ENCODE measurements at regions not wholly inside any gene's neighbourhood (a gene's known extent, or its start where the extent isn't known, plus 50 kb on each side); places are given as distances from the start of the nearest gene placed in this dataset.

DNA sequence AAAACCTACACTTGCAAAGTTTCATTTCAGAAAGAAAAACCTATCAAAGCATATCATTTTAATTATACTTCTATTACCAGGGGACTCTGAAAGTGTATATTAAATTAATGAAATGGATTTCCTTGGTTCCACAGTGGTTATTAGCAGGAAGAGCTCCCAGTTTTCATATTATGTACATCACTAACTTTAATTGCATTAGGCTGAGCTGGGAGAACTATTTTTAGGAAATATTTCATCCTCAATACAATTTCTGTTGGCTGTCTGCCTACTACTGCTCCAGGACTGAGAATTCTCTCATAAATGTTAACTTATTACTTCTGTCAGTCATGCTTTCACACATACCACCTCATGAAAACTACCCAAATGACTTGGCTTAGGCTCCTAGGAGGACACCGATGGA is 301.4 kb downstream of the CMPK2 start:
- TF ChIP-seq MXI1 (IDR thresholded peaks at IDR 0.05; ENCODE audit: low read depth, low read length) (no peak), SMC3 (IDR thresholded peaks at IDR 0.05; ENCODE audit: low read depth, low read length) (no peak), RAD21 (IDR thresholded peaks at IDR 0.05; ENCODE audit: low read length) (no peak), NRF1 (IDR thresholded peaks at IDR 0.05; ENCODE audit: low read depth, low read length) (no peak), EP300 (IDR thresholded peaks at IDR 0.05; ENCODE audit: borderline replicate concordance in 1 of 2, low read depth in 1 of 2, low read length in 1 of 2) (no peak), SIN3A (IDR thresholded peaks at IDR 0.05; ENCODE audit: borderline replicate concordance, low read depth, low read length) (no peak), FOXM1 (IDR thresholded peaks at IDR 0.05; ENCODE audit: low read depth) (no peak), TEAD4 (IDR thresholded peaks at IDR 0.05; ENCODE audit: borderline replicate concordance, insufficient read depth) (no peak), ELF1 (IDR thresholded peaks at IDR 0.05) (no peak), GABPA (IDR thresholded peaks at IDR 0.05; ENCODE audit: low read depth) (no peak), MEF2A (IDR thresholded peaks at IDR 0.05; ENCODE audit: borderline replicate concordance, low read depth) (no peak)
- TF ChIP-seq, protein P1, sequence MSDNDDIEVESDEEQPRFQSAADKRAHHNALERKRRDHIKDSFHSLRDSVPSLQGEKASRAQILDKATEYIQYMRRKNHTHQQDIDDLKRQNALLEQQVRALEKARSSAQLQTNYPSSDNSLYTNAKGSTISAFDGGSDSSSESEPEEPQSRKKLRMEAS (IDR thresholded peaks at IDR 0.05; ENCODE audit: low read depth): no peak
- TF ChIP-seq, protein P2, sequence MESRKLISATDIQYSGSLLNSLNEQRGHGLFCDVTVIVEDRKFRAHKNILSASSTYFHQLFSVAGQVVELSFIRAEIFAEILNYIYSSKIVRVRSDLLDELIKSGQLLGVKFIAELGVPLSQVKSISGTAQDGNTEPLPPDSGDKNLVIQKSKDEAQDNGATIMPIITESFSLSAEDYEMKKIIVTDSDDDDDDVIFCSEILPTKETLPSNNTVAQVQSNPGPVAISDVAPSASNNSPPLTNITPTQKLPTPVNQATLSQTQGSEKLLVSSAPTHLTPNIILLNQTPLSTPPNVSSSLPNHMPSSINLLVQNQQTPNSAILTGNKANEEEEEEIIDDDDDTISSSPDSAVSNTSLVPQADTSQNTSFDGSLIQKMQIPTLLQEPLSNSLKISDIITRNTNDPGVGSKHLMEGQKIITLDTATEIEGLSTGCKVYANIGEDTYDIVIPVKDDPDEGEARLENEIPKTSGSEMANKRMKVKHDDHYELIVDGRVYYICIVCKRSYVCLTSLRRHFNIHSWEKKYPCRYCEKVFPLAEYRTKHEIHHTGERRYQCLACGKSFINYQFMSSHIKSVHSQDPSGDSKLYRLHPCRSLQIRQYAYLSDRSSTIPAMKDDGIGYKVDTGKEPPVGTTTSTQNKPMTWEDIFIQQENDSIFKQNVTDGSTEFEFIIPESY (IDR thresholded peaks at IDR 0.05; ENCODE audit: borderline replicate concordance, low read depth): no peak
- TF ChIP-seq, protein P3, sequence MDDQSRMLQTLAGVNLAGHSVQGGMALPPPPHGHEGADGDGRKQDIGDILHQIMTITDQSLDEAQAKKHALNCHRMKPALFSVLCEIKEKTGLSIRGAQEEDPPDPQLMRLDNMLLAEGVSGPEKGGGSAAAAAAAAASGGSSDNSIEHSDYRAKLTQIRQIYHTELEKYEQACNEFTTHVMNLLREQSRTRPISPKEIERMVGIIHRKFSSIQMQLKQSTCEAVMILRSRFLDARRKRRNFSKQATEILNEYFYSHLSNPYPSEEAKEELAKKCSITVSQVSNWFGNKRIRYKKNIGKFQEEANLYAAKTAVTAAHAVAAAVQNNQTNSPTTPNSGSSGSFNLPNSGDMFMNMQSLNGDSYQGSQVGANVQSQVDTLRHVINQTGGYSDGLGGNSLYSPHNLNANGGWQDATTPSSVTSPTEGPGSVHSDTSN (IDR thresholded peaks at IDR 0.05): no peak
- TF ChIP-seq, protein P4, sequence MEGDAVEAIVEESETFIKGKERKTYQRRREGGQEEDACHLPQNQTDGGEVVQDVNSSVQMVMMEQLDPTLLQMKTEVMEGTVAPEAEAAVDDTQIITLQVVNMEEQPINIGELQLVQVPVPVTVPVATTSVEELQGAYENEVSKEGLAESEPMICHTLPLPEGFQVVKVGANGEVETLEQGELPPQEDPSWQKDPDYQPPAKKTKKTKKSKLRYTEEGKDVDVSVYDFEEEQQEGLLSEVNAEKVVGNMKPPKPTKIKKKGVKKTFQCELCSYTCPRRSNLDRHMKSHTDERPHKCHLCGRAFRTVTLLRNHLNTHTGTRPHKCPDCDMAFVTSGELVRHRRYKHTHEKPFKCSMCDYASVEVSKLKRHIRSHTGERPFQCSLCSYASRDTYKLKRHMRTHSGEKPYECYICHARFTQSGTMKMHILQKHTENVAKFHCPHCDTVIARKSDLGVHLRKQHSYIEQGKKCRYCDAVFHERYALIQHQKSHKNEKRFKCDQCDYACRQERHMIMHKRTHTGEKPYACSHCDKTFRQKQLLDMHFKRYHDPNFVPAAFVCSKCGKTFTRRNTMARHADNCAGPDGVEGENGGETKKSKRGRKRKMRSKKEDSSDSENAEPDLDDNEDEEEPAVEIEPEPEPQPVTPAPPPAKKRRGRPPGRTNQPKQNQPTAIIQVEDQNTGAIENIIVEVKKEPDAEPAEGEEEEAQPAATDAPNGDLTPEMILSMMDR (IDR thresholded peaks at IDR 0.05): no peak
- TF ChIP-seq, protein P5, sequence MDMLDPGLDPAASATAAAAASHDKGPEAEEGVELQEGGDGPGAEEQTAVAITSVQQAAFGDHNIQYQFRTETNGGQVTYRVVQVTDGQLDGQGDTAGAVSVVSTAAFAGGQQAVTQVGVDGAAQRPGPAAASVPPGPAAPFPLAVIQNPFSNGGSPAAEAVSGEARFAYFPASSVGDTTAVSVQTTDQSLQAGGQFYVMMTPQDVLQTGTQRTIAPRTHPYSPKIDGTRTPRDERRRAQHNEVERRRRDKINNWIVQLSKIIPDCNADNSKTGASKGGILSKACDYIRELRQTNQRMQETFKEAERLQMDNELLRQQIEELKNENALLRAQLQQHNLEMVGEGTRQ (IDR thresholded peaks at IDR 0.05; ENCODE audit: borderline replicate concordance, low read depth, low read length): no peak
- H3F3A ChIP-seq (replicated peaks; ENCODE audit: insufficient read depth): no peaks in the 10 kb centered on the region
- H3K9me2 ChIP-seq: no peaks in the 10 kb centered on the region
- H3K4me2 ChIP-seq: no peak overlapping the region
- H4K20me1 ChIP-seq (ENCODE audit: insufficient read depth): no peaks in the 10 kb centered on the region
- H3K36me3 ChIP-seq (replicated peaks in 1 of 2; ENCODE audit: control insufficient read depth in 1 of 2, insufficient read depth in 2 of 2, low read length in 1 of 2): no peaks in the 10 kb centered on the region
- H3K27me3 ChIP-seq (ENCODE audit: insufficient read depth): no peaks in the 10 kb centered on the region
- no peak overlapping the region for H3K27ac ChIP-seq (ENCODE audit: low read depth in 2 of 2, low read length in 1 of 2)
- H3K4me3 ChIP-seq (ENCODE audit: low read depth in 2 of 2, low read length in 1 of 2): no peak overlapping the region
- CTCF ChIA-PET: interaction anchor here (2.3 kb wide), 1 partner anchor 11 kb away, joined by 8 read pairs; no protein-coding TSS in a partner anchor
- no peak overlapping the region for H3K9ac ChIP-seq
- no peak overlapping the region for H2AFZ ChIP-seq (ENCODE audit: low read depth)
- no peaks in the 10 kb centered on the region for H3K79me2 ChIP-seq (ENCODE audit: insufficient read depth)
- no peaks in the 10 kb centered on the region for H3K9me3 ChIP-seq
- POLR2A ChIA-PET: no interaction called here
- 36% methylated on average over 1 of the region's 1 CpG for WGBS (ENCODE audit: low lambda C conversion rate)
- no peak for DNase-seq
- peaks cover 0 to 5% of the 10 kb centered on the region in 2 experiments; a peak in 1 of 4 replicates for H3K4me1 ChIP-seq (ENCODE audit: control insufficient read depth in 1 of 2, insufficient read depth in 2 of 2, low read depth in 1 of 2, low read length in 1 of 2)

Data from SK-N-SH (cell line).